GM12864 (cell line): ENCODE measurements at regions not wholly inside any gene's neighbourhood (a gene's known extent, or its start where the extent isn't known, plus 50 kb on each side); places are given as distances from the start of the nearest gene placed in this dataset.

ENCODE experiments used
- DNase-seq: peaks from one replicate; pipeline ENCODE4 v3.0.0-alpha.2; 2011; ENCODE audit warnings: low read depth
- H3K4me3 ChIP-seq: 2 replicates; pipeline ENCODE4 v1.5.1; 2011; ENCODE audit warnings: mild to moderate bottlenecking, low read depth, low read length, control low read depth
- TF ChIP-seq, protein P1 (sequence below): IDR thresholded peaks from 2 replicates; pipeline ENCODE4 v1.5.1; 2011; ENCODE audit warnings: low read depth, mild to moderate bottlenecking, moderate library complexity, low read length, control low read depth, inconsistent platforms; ENCODE audit errors: missing control alignments

DNA sequence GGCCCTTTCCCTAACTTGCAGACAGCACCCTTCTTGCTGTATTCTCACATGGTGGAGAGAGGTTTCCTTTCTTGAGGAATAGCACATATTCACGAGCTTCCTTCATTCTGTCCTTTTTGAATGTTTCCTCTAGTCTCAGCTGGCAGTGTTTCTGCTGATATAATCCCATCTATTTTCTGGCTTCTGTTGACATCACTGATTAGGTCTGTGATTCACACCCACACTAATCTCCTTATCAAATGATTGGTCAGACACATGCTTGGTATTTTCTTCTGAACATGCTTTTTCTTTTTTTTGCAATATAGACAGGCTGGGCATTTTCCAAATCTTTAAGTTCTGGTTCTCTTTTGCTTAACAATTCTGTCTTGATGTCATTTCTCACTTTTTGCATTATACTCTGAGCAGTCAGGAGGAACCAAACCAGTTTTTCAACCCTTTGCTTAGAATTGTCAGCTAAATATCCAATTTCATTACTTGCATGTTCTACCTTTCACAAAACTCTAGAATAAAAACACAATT lies 65.4 kb downstream of the OXSM start:
- no peak overlapping the region for H3K4me3 ChIP-seq
- TF ChIP-seq, protein P1, sequence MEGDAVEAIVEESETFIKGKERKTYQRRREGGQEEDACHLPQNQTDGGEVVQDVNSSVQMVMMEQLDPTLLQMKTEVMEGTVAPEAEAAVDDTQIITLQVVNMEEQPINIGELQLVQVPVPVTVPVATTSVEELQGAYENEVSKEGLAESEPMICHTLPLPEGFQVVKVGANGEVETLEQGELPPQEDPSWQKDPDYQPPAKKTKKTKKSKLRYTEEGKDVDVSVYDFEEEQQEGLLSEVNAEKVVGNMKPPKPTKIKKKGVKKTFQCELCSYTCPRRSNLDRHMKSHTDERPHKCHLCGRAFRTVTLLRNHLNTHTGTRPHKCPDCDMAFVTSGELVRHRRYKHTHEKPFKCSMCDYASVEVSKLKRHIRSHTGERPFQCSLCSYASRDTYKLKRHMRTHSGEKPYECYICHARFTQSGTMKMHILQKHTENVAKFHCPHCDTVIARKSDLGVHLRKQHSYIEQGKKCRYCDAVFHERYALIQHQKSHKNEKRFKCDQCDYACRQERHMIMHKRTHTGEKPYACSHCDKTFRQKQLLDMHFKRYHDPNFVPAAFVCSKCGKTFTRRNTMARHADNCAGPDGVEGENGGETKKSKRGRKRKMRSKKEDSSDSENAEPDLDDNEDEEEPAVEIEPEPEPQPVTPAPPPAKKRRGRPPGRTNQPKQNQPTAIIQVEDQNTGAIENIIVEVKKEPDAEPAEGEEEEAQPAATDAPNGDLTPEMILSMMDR = no peak
- no peak for DNase-seq

- TF ChIP-seq, protein P1 = peak; percentile 79
- H3K4me3 ChIP-seq = no peak overlapping the region
- DNase-seq = no peak
Measured at GRCh38 chr3:25856902-25857518, 67.1 kb downstream of the OXSM start.

DNA sequence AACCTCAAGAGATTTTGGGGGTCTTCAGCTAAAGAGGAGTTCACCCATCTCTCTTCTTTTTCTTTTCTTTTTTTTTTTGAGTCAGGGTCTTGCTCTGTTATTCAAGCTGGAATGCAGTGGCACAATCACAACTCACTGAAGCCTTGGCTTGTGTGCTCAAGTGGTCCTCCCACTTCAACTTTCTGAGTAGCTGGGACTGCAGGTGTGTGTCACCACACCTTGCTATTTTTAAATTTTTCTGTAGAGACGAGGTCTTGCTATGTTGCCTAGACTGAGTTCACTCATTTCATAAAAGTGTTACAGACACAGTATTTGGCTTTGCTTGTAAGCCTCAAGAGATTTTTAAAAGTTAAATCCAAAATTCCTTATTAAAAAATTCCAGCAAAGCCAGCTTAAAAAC lies 71.7 kb downstream of the OXSM start:
- no peak for DNase-seq
- no peak overlapping the region for H3K4me3 ChIP-seq
- TF ChIP-seq, protein P1 = no peak

GRCh38 chr3:25863011-25863415 lies 73.1 kb downstream of the OXSM start:
- DNase-seq = peak; percentile 21
- H3K4me3 ChIP-seq = no peak overlapping the region
- TF ChIP-seq, protein P1 = no peak

GRCh38 chr3:25863416-25863959 lies 73.6 kb downstream of the OXSM start:
- no peak overlapping the region for H3K4me3 ChIP-seq
- no peak for DNase-seq
- TF ChIP-seq, protein P1 = peak; percentile 44

- TF ChIP-seq, protein P1 = no peak
- no peak for DNase-seq
- H3K4me3 ChIP-seq = no peak overlapping the region
Measured at GRCh38 chr3:25870452-25870851, 80.6 kb downstream of the OXSM start.
